BE2C (cell line): ENCODE measurements at regions not wholly inside any gene's neighbourhood (a gene's known extent, or its start where the extent isn't known, plus 50 kb on each side); places are given as distances from the start of the nearest gene placed in this dataset.
A peak's percentile ranks its signal among the peaks of the same experiment; 100 is the strongest.

Source experiments
- DNase-seq: peaks from one replicate; pipeline ENCODE4 v3.0.0-alpha.2; 2020
- H3K27me3 ChIP-seq: fragments of 250-450 bp; sonication (Bioruptor Pico); 2 replicates; pipeline ENCODE4 v1.5.1; 2020; ENCODE audit warnings: mild to moderate bottlenecking
- H3K36me3 ChIP-seq: fragments of 250-450 bp; sonication (Bioruptor Pico); 2 replicates; pipeline ENCODE4 v1.5.1; 2020; ENCODE audit warnings: mild to moderate bottlenecking
- H3K4me1 ChIP-seq: fragments of 250-450 bp; sonication (Bioruptor Pico); 2 replicates; pipeline ENCODE4 v1.5.1; 2020
- H3K4me3 ChIP-seq: 2 replicates; pipeline ENCODE4 v1.5.1; 2011; ENCODE audit warnings: low read depth, low read length
- H3K9me3 ChIP-seq: fragments of 250-450 bp; sonication (Bioruptor Pico); 2 replicates; pipeline ENCODE4 v1.5.1; 2020
- TF ChIP-seq, protein P1 (sequence below): IDR thresholded peaks from 2 replicates; pipeline ENCODE4 v1.5.1; 2012; ENCODE audit warnings: mild to moderate bottlenecking, low read depth, low read length

DNA sequence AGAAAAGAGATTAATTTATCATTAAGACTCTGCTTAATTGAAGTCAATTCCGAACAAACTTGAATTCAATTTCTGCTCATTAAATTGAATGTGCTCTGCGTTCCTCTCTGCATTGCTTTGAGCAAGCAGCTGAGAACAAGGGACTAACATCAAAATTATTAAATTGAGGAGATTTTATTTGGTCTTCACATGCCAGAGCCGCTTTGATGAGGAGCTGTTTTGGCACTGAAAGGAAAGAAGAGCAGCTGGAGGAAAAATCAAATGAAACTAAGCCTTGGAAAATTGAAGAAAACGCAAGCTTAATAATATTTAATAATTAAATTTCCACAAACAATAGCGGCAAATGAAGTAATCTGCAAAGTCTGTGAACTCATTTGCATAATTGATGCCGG lies 222.0 kb upstream of the PKN2 start:
- no peaks in the 10 kb centered on the region for H3K4me1 ChIP-seq
- TF ChIP-seq, protein P1, sequence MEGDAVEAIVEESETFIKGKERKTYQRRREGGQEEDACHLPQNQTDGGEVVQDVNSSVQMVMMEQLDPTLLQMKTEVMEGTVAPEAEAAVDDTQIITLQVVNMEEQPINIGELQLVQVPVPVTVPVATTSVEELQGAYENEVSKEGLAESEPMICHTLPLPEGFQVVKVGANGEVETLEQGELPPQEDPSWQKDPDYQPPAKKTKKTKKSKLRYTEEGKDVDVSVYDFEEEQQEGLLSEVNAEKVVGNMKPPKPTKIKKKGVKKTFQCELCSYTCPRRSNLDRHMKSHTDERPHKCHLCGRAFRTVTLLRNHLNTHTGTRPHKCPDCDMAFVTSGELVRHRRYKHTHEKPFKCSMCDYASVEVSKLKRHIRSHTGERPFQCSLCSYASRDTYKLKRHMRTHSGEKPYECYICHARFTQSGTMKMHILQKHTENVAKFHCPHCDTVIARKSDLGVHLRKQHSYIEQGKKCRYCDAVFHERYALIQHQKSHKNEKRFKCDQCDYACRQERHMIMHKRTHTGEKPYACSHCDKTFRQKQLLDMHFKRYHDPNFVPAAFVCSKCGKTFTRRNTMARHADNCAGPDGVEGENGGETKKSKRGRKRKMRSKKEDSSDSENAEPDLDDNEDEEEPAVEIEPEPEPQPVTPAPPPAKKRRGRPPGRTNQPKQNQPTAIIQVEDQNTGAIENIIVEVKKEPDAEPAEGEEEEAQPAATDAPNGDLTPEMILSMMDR = no peak
- no peaks in the 10 kb centered on the region for H3K36me3 ChIP-seq
- no peaks in the 10 kb centered on the region for H3K27me3 ChIP-seq
- H3K4me3 ChIP-seq = peak overlapping the region; percentile 62
- no peak for DNase-seq
- no peaks in the 10 kb centered on the region for H3K9me3 ChIP-seq

DNA sequence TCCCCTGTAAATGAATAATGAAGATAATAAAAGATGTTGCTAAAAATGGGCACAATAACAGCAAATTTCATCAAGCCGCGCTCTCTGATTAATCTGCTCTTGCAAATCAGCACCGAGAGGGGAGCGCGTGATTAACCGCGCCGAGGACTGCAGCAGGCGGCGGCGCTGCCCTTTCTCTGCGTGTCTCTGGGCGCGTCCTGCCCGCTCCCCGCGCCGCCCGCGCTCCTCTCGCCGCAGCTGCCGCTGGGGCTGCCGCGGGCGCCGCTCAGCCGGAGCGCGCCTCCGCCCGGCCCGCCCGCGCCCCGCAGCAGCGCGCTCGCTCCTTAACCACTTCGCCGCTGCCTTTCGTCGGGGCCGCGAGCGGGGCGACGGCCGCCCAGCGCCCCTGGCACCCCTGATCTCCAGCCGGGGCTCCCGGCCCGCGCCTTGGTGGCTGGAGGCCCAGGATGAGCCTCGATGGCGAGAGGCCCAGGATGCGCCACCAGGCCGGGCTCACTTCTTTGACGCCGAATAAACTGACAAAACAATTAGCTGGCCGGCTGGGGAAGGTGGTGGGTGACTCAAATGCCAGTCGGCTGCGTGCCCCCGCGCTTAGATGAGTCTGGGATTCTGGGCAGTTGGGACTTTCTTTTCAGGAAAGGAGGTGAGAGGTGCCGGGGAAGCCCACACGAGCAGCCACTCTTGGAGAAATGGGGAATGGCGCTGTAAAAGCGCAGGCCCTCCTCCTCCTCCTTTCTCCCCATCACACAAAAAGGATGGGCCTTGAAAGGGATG lies 221.4 kb upstream of the PKN2 start:
- no peaks in the 10 kb centered on the region for H3K9me3 ChIP-seq
- no peaks in the 10 kb centered on the region for H3K36me3 ChIP-seq
- no peaks in the 10 kb centered on the region for H3K4me1 ChIP-seq
- no peaks in the 10 kb centered on the region for H3K27me3 ChIP-seq
- H3K4me3 ChIP-seq = peak overlapping the region; percentile 62
- TF ChIP-seq, protein P1 = no peak
- DNase-seq = peak; percentile 53

DNA sequence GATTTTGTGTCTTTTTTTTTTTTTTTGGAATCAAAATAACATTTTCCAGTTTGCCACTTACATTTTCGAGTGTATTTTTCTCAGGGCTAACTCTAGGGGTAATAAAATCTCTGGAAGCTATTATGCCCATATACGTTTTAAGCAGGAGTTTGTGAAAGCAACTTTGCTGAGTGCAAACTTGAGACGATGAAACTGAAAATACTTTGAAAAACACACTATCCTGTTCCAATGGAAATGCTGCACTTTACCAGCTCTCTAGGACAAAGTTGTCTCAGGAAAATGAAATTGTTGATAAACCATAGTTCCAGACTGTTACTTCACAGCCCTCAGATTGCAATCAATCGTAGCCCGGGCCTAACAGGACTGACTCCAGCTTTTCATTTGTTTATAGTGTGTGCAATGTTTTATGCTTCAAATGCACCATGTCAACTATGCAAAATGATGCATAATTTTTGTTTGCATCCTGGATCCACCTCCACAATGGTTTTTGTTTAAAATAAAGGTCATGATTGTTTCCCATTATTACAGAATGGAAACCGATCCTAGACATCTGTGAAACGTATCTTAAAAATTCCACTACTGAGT lies 220.6 kb upstream of the PKN2 start:
- H3K27me3 ChIP-seq = no peaks in the 10 kb centered on the region
- H3K4me3 ChIP-seq = no peak overlapping the region
- no peaks in the 10 kb centered on the region for H3K4me1 ChIP-seq
- TF ChIP-seq, protein P1 = no peak
- no peaks in the 10 kb centered on the region for H3K9me3 ChIP-seq
- no peaks in the 10 kb centered on the region for H3K36me3 ChIP-seq
- DNase-seq = no peak

DNA sequence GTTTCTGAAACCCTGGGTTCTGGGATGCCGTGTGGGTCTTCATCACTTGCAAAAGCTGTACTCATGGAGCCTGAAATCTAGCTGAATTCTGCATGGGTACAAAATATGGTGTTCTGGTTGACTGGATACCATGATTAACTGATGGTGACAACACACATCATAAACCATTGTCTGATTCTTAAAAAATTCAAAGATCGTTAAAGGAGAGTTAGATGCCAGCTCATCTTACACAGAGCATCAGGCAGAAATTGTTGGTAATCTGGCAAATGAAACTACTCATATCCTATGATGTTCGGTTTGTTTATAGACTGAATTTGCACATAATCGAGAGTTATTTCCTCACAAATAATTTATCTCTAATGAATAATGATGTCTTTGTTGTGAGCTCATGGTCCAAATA lies 218.1 kb upstream of the PKN2 start:
- no peaks in the 10 kb centered on the region for H3K27me3 ChIP-seq
- H3K36me3 ChIP-seq = no peaks in the 10 kb centered on the region
- no peak overlapping the region for H3K4me3 ChIP-seq
- TF ChIP-seq, protein P1 = no peak
- DNase-seq = no peak
- H3K9me3 ChIP-seq = no peaks in the 10 kb centered on the region
- no peaks in the 10 kb centered on the region for H3K4me1 ChIP-seq

DNA sequence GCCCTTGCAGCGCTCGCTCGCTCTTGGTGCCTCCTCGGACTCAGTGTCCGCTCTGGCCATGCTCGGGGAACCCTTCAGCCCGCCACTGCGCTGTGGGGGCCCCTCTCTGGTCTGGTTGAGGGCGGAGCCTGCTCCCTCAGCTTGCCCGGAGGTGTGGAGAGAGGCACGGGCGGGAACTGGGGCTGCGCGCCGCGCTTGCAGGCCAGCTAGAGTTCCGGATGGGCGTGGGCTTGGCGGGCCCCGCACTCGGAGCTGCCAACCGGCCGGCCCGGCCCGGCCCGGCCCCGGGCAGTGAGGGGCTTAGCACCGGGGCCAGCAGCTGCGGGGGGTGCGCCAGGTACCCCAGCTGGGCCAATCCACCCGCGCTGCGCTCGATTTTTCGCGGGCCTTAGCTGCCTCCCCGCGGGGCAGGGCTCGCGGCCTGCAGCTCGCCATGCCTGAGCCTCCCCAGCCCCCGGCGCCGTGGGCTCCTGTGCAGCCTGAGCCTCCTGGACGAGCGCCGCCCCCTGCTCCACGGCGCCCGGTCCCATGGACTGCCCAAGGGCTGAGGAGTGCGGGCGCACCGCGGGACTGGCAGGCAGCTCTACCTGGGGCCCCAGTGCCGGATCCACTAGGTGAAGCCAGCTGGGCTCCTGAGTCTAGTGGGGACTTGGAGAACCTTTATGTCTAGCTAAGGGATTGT lies 217.0 kb upstream of the PKN2 start:
- no peaks in the 10 kb centered on the region for H3K9me3 ChIP-seq
- no peaks in the 10 kb centered on the region for H3K4me1 ChIP-seq
- DNase-seq = no peak
- no peaks in the 10 kb centered on the region for H3K27me3 ChIP-seq
- H3K36me3 ChIP-seq = no peaks in the 10 kb centered on the region
- TF ChIP-seq, protein P1 = no peak
- H3K4me3 ChIP-seq = no peak overlapping the region

DNA sequence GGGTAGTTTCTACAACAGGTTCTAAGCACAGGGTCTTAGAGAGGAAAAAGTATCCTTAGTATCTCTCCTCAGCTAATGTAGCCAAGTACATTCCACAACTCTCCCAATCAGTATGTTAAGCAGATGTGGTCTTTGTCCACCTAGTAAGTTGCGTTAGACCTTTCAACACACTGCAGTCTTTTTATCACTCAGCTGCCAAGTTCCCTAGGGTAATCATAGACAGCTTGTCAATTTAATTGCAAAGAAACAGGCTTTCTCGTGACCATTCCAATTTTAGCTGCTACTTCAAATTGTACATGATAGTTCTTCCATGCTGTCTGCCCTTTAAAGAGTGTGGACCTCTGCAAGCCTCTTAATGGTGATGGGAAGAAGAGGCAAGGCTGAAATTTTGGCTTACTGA lies 211.8 kb upstream of the PKN2 start:
- TF ChIP-seq, protein P1 = no peak
- no peak for DNase-seq

More for the DNA sequence above, 211.8 kb upstream of the PKN2 start:
- Histone ChIP-seq H3K9me3 (no peaks in the 10 kb centered on the region), H3K36me3 (no peaks in the 10 kb centered on the region), H3K4me1 (no peaks in the 10 kb centered on the region), H3K4me3 (no peak overlapping the region), H3K27me3 (no peaks in the 10 kb centered on the region)
